H1 (cell line): ENCODE measurements at regions not wholly inside any gene's neighbourhood (a gene's known extent, or its start where the extent isn't known, plus 50 kb on each side); places are given as distances from the start of the nearest gene placed in this dataset.

Experiments
- CTCF ChIA-PET: fragments of 300-600 bp; sonication (Branson Sonifier 250); formaldehyde crosslinking; loops from one replicate; lab custom pipeline; 2021; ENCODE audit not compliant: partially characterized antibody; lab: Charles Lee
- POLR2A ChIA-PET: fragments of 300-600 bp; sonication (Branson Sonifier 250); formaldehyde crosslinking; loops from one replicate; lab custom pipeline; 2021; ENCODE audit warnings: inconsistent platforms; ENCODE audit not compliant: partially characterized antibody; lab: Charles Lee
- DNase-seq, 2 experiments: peaks; one replicate each; pipeline versions ENCODE4 v3.0.0 to v3.0.0-alpha.2; 2010 to 2022; ENCODE audit warnings: low spot score in 2 of 2, low read depth in 1 of 2, mixed read lengths in 1 of 2
- FAIRE-seq: peaks from 2 replicates; lab custom pipeline; 2011; peaks lifted over from hg19 to GRCh38; lab: Jason Lieb, UNC
- H2AFZ ChIP-seq: 2 replicates; pipeline ENCODE4 v1.8.1; 2012; ENCODE audit warnings: low read length, inconsistent platforms
- H2AK5ac ChIP-seq: 2 replicates; pipeline ENCODE4 v1.6.1; 2013; ENCODE audit warnings: low read depth, low read length
- H2BK120ac ChIP-seq: replicated peaks from 2 replicates; pipeline ENCODE3; 2013; ENCODE audit warnings: low read depth, low read length, inconsistent platforms
- H2BK12ac ChIP-seq: 2 replicates; pipeline ENCODE4 v1.6.1; 2013; ENCODE audit warnings: low read depth, low read length
- H2BK15ac ChIP-seq: 2 replicates; pipeline ENCODE4 v1.6.1; 2013; ENCODE audit warnings: low read length
- H2BK20ac ChIP-seq: 2 replicates; pipeline ENCODE4 v1.6.1; 2013; ENCODE audit warnings: low read length
- H2BK5ac ChIP-seq: 2 replicates; pipeline ENCODE4 v1.6.1; 2013; ENCODE audit warnings: low read depth, low read length
- H3K14ac ChIP-seq: 2 replicates; pipeline ENCODE4 v1.6.1; 2013; ENCODE audit warnings: inconsistent platforms; ENCODE audit not compliant: insufficient read length
- H3K18ac ChIP-seq: 2 replicates; pipeline ENCODE4 v1.6.1; 2013; ENCODE audit warnings: low read length; ENCODE audit errors: extremely low read depth
- H3K23ac ChIP-seq: 2 replicates; pipeline ENCODE4 v1.6.1; 2013; ENCODE audit warnings: inconsistent platforms; ENCODE audit not compliant: insufficient read length
- H3K23me2 ChIP-seq: 2 replicates; pipeline ENCODE4 v1.6.1; 2013; ENCODE audit warnings: low read depth, low read length
- H3K27ac ChIP-seq: 2 replicates; pipeline ENCODE4 v1.6.1; 2011; ENCODE audit warnings: low read depth, low read length, inconsistent platforms
- H3K27me3 ChIP-seq, 4 experiments: replicated peaks in 1 of 4; 1 replicate in 1 of 4; 2 replicates in 3 of 4; pipeline versions ENCODE4 v1.6.1 to v1.8.1; 2011 to 2013; ENCODE audit warnings: low read length in 3 of 4, mild to moderate bottlenecking in 3 of 4, inconsistent platforms in 2 of 4, mixed read lengths in 2 of 4, moderate library complexity in 1 of 4; ENCODE audit not compliant: control insufficient read depth in 3 of 4, insufficient read depth in 3 of 4; ENCODE audit errors: extremely low read depth in 1 of 4
- H3K36me3 ChIP-seq, 4 experiments: 2 replicates each; pipeline versions ENCODE4 v1.6.1 to v1.8.1; 2011 to 2013; ENCODE audit warnings: mild to moderate bottlenecking in 4 of 4, low read length in 3 of 4, moderate library complexity in 2 of 4, control low read depth in 1 of 4, inconsistent platforms in 1 of 4; ENCODE audit not compliant: insufficient read depth in 4 of 4, control insufficient read depth in 2 of 4
- H3K4ac ChIP-seq: replicated peaks from 2 replicates; pipeline ENCODE3; 2013; ENCODE audit warnings: low read length, low read depth, mixed read lengths, inconsistent platforms; ENCODE audit not compliant: insufficient read length
- H3K4me1 ChIP-seq, 4 experiments: replicated peaks in 1 of 4; 1 replicate in 1 of 4; 2 replicates in 3 of 4; pipeline versions ENCODE4 v1.6.1 to v1.8.1; 2011 to 2013; ENCODE audit warnings: low read length in 3 of 4, inconsistent platforms in 2 of 4, mixed read lengths in 1 of 4; ENCODE audit not compliant: insufficient read depth in 4 of 4, control insufficient read depth in 3 of 4
- H3K4me2 ChIP-seq, 2 experiments: 2 replicates each; pipeline versions ENCODE4 v1.6.1 to v1.8.1; 2011 to 2013; ENCODE audit warnings: low read depth in 2 of 2, low read length in 2 of 2, control low read depth in 1 of 2, inconsistent platforms in 1 of 2, mild to moderate bottlenecking in 1 of 2; ENCODE audit not compliant: insufficient read depth in 1 of 2
- H3K4me3 ChIP-seq, 4 experiments: fragments of 200-600, 300-600 bp in 1 of 4; sonication (generic), shearing (Covaris generic), sonication (Bioruptor Twin) in 1 of 4; 2 replicates each; pipeline versions ENCODE4 v1.5.1 to v1.8.1; 2011 to 2016; ENCODE audit warnings: low read length in 4 of 4, low read depth in 3 of 4, control low read depth in 2 of 4, inconsistent platforms in 2 of 4, mild to moderate bottlenecking in 2 of 4, mixed read lengths in 1 of 4, moderate library complexity in 1 of 4; ENCODE audit not compliant: insufficient read depth in 2 of 4; ENCODE audit errors: extremely low read depth in 1 of 4
- H3K56ac ChIP-seq: replicated peaks from 2 replicates; pipeline ENCODE3; 2013; ENCODE audit warnings: low read depth, mild to moderate bottlenecking, mixed read lengths, low read length, inconsistent platforms; ENCODE audit not compliant: insufficient read length
- H3K79me1 ChIP-seq: 2 replicates; pipeline ENCODE4 v1.6.1; 2013; ENCODE audit warnings: low read depth, low read length, control low read depth
- H3K79me2 ChIP-seq, 2 experiments: 2 replicates each; pipeline versions ENCODE4 v1.6.1 to v1.8.1; 2012 to 2013; ENCODE audit warnings: low read length in 2 of 2, mild to moderate bottlenecking in 2 of 2, inconsistent platforms in 1 of 2; ENCODE audit not compliant: insufficient read depth in 2 of 2, control insufficient read depth in 1 of 2
- H3K9ac ChIP-seq, 4 experiments: replicated peaks in 1 of 4; 1 replicate in 1 of 4; 2 replicates in 3 of 4; pipeline versions ENCODE4 v1.6.1 to v1.8.1; 2011 to 2013; ENCODE audit warnings: low read depth in 3 of 4, low read length in 3 of 4, control low read depth in 2 of 4, mild to moderate bottlenecking in 2 of 4, moderate library complexity in 2 of 4, inconsistent platforms in 1 of 4; ENCODE audit errors: extremely low read depth in 1 of 4
- H3K9me3 ChIP-seq, 2 experiments: 2 replicates each; pipeline versions ENCODE4 v1.6.1 to v1.8.1; 2012 to 2013; ENCODE audit warnings: mild to moderate bottlenecking in 2 of 2, moderate library complexity in 2 of 2, control low read depth in 1 of 2, inconsistent platforms in 1 of 2, low read depth in 1 of 2, low read length in 1 of 2, mixed read lengths in 1 of 2; ENCODE audit not compliant: insufficient read depth in 2 of 2
- H4K20me1 ChIP-seq, 2 experiments: replicated peaks in 1 of 2; 2 replicates each; pipeline versions ENCODE3 to v1.8.1; 2011 to 2013; ENCODE audit warnings: inconsistent platforms in 2 of 2, low read length in 2 of 2, mild to moderate bottlenecking in 1 of 2; ENCODE audit not compliant: insufficient read depth in 2 of 2, control insufficient read depth in 1 of 2
- H4K5ac ChIP-seq: 2 replicates; pipeline ENCODE4 v1.6.1; 2013; ENCODE audit warnings: low read length, low read depth, mixed read lengths, inconsistent platforms; ENCODE audit not compliant: insufficient read length
- H4K8ac ChIP-seq: 2 replicates; pipeline ENCODE4 v1.8.0; 2013; ENCODE audit warnings: mild to moderate bottlenecking, moderate library complexity, low read length, inconsistent platforms; ENCODE audit not compliant: insufficient read depth; ENCODE audit errors: extremely low read depth
- H4K91ac ChIP-seq: replicated peaks from 2 replicates; pipeline ENCODE3; 2013; ENCODE audit warnings: low read length, mixed read lengths, inconsistent platforms; ENCODE audit not compliant: insufficient read length
- EP300 ChIP-seq, 2 experiments: IDR thresholded peaks; 1 replicate in 1 of 2; 2 replicates in 1 of 2; pipeline ENCODE4 v1.6.1; 2011 to 2012; ENCODE audit warnings: low read depth in 2 of 2, low read length in 2 of 2, mild to moderate bottlenecking in 2 of 2, borderline replicate concordance in 1 of 2, inconsistent platforms in 1 of 2, moderate library complexity in 1 of 2
- EZH2 ChIP-seq: fragments of 200-600 bp; sonication (generic); IDR thresholded peaks from 2 replicates; pipeline ENCODE4 v1.7.1; 2012; ENCODE audit warnings: low read depth, mild to moderate bottlenecking, moderate library complexity, low read length, inconsistent platforms; ENCODE audit not compliant: severe bottlenecking
- FOSL1 ChIP-seq: IDR thresholded peaks from 2 replicates; pipeline ENCODE4 v1.6.1; 2011; ENCODE audit warnings: mild to moderate bottlenecking, low read depth, low read length, moderate library complexity; ENCODE audit not compliant: insufficient read depth
- GTF2F1 ChIP-seq: IDR thresholded peaks from 2 replicates; pipeline ENCODE4 v1.6.1; 2012; ENCODE audit warnings: low read depth, low read length, improper control_type of control experiment, borderline replicate concordance
- HDAC6 ChIP-seq: IDR thresholded peaks from one replicate; pipeline ENCODE4 v1.7.1; 2012; ENCODE audit warnings: low read depth, mild to moderate bottlenecking, inconsistent platforms, low read length, moderate library complexity
- KDM1A ChIP-seq: fragments of 200-600, 300-600 bp; sonication (generic); IDR thresholded peaks from 2 replicates; pipeline ENCODE4 v1.7.1; 2016; ENCODE audit warnings: mild to moderate bottlenecking, low read length, borderline replicate concordance
- MAFK ChIP-seq: IDR thresholded peaks from 2 replicates; pipeline ENCODE4 v1.6.1; 2012; ENCODE audit warnings: low read depth, mild to moderate bottlenecking, improper control_type of control experiment, low read length
- PHF8 ChIP-seq: fragments of 200-600 bp; sonication (generic); conservative IDR thresholded peaks from 2 replicates; pipeline ENCODE4 v1.7.1; 2012; ENCODE audit warnings: low read depth, mild to moderate bottlenecking, inconsistent platforms, low read length, moderate library complexity
- SAP30 ChIP-seq: fragments of 300-600 bp; sonication (generic); IDR thresholded peaks from 2 replicates; pipeline ENCODE4 v1.7.1; 2012; ENCODE audit warnings: low read length, moderate library complexity, mild to moderate bottlenecking, inconsistent platforms; ENCODE audit not compliant: insufficient read depth, insufficient replicate concordance
- SP2 ChIP-seq: IDR thresholded peaks from 2 replicates; pipeline ENCODE4 v1.6.1; 2012; ENCODE audit warnings: mild to moderate bottlenecking, low read length, inconsistent platforms
- WGBS, 2 experiments: shearing (Covaris generic) in 1 of 2; methylation state at CpG; one replicate each; pipeline versions ENCODE4 v1.1.6 to v1.1.7; 2013 to 2015; ENCODE audit warnings: low lambda C conversion rate in 2 of 2, mixed read lengths in 2 of 2, inconsistent platforms in 1 of 2, low coverage in 1 of 2, missing lambda C conversion rate in 1 of 2; ENCODE audit not compliant: insufficient replicate concordance in 2 of 2, insufficient coverage in 1 of 2, insufficient read length in 1 of 2; ENCODE audit errors: extremely low coverage in 1 of 2, missing lambda C conversion rate in 1 of 2; 5-methylcytosine and 5-hydroxymethylcytosine counted together
- TF ChIP-seq, protein P1 (sequence below): IDR thresholded peaks from 2 replicates; pipeline ENCODE4 v1.6.1; 2012; ENCODE audit warnings: low read length, inconsistent platforms
- TF ChIP-seq, protein P2 (sequence below): IDR thresholded peaks from 2 replicates; pipeline ENCODE4 v1.6.1; 2011; ENCODE audit warnings: low read depth, mild to moderate bottlenecking, low read length; ENCODE audit not compliant: insufficient read depth

DNA sequence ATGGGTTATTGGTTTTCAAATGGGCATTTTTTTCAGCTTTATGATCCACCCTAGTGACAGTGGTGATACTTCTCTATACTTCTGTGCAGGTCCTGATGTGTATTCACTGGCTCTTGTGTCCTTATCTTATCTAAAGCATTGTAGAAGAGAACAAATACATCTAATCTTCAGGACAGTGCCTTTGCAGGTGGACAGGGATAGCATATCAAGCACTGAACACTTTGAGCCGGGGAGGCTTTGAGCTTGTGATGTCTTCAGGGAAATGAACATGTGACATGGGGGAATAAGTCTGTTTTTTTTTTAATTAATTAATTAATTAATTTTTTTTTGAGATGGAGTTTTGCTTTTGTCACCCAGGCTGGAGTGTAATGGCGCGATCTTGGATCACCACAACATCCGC is 115.5 kb upstream of the KLF4 start:
- DNase-seq, result no peak
- TF ChIP-seq KDM1A, result no peak
- TF ChIP-seq FOSL1, result no peak
- TF ChIP-seq GTF2F1, result no peak
- TF ChIP-seq PHF8, result no peak
- TF ChIP-seq HDAC6, result no peak
- TF ChIP-seq SP2, result no peak
- TF ChIP-seq SAP30, result no peak
- TF ChIP-seq, protein P1, sequence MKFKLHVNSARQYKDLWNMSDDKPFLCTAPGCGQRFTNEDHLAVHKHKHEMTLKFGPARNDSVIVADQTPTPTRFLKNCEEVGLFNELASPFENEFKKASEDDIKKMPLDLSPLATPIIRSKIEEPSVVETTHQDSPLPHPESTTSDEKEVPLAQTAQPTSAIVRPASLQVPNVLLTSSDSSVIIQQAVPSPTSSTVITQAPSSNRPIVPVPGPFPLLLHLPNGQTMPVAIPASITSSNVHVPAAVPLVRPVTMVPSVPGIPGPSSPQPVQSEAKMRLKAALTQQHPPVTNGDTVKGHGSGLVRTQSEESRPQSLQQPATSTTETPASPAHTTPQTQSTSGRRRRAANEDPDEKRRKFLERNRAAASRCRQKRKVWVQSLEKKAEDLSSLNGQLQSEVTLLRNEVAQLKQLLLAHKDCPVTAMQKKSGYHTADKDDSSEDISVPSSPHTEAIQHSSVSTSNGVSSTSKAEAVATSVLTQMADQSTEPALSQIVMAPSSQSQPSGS, result no peak
- no peak for TF ChIP-seq EP300 (IDR thresholded peaks at IDR 0.05; ENCODE audit: borderline replicate concordance in 1 of 2, low read depth in 2 of 2, low read length in 2 of 2)
- no peak for TF ChIP-seq EZH2
- TF ChIP-seq MAFK, result no peak
- TF ChIP-seq, protein P2, sequence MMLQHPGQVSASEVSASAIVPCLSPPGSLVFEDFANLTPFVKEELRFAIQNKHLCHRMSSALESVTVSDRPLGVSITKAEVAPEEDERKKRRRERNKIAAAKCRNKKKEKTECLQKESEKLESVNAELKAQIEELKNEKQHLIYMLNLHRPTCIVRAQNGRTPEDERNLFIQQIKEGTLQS, result no peak

More for the DNA sequence above, 115.5 kb upstream of the KLF4 start:
- POLR2A ChIA-PET, result no interaction called here
- Histone ChIP-seq H3K9ac (no peak overlapping the region), H3K79me2 (no peaks in the 10 kb centered on the region), H3K9me3 (no peaks in the 10 kb centered on the region), H4K5ac (no peak overlapping the region), H4K8ac (no peak overlapping the region), H2BK20ac (no peak overlapping the region), H3K4me2 (no peak overlapping the region), H2BK12ac (no peak overlapping the region), H3K18ac (no peak overlapping the region), H4K91ac (no peak overlapping the region), H3K4me1 (no peaks in the 10 kb centered on the region), H2AK5ac (no peak overlapping the region), H2BK120ac (no peak overlapping the region), H3K27me3 (no peaks in the 10 kb centered on the region), H3K23ac (no peak overlapping the region), H3K79me1 (no peaks in the 10 kb centered on the region), H3K14ac (no peak overlapping the region), H2BK15ac (no peak overlapping the region), H4K20me1 (no peaks in the 10 kb centered on the region), H3K36me3 (no peaks in the 10 kb centered on the region), H3K4me3 (no peak overlapping the region), H3K56ac (no peak overlapping the region), H3K23me2 (no peaks in the 10 kb centered on the region), H2AFZ (no peak overlapping the region), H3K4ac (no peak overlapping the region), H2BK5ac (no peak overlapping the region), H3K27ac (no peak overlapping the region)
- 74% methylated on average over 4 of the region's 4 CpGs; no CpG with 5 or more reads in 1 of the 2 experiments for WGBS, 2 experiments
- FAIRE-seq, result no peak
- CTCF ChIA-PET, result interaction anchor here (1.2 kb wide), 1 partner anchor 11 kb away, joined by 4 read pairs; no protein-coding TSS in a partner anchor
